D721Med (cell line): ENCODE measurements at regions not wholly inside any gene's neighbourhood (a gene's known extent, or its start where the extent isn't known, plus 50 kb on each side); places are given as distances from the start of the nearest gene placed in this dataset.

Experiments used
- DNase-seq: peaks from one replicate; pipeline ENCODE4 v3.0.0; 2011; ENCODE audit warnings: low spot score; ENCODE audit not compliant: insufficient read length
- FAIRE-seq: peaks from 2 replicates; lab custom pipeline; 2011; peaks lifted over from hg19 to GRCh38; lab: Jason Lieb, UNC
- CTCF ChIP-seq: IDR thresholded peaks from 2 replicates; pipeline ENCODE4 v1.5.1; 2012; ENCODE audit warnings: mild to moderate bottlenecking, control low read depth; ENCODE audit not compliant: insufficient read depth; ENCODE audit errors: missing control alignments

GRCh38 chr18:39403121-39403520, 1837.5 kb upstream of the CELF4 start:
- no peak for FAIRE-seq
- TF ChIP-seq CTCF = no peak
- DNase-seq = no peak

- DNase-seq (no peak), FAIRE-seq (no peak)
- no peak for TF ChIP-seq CTCF
These were observed 1834.1 kb upstream of the CELF4 start for GRCh38 chr18:39399662-39400061.

GRCh38 chr18:39396168-39396567, 1830.6 kb upstream of the CELF4 start:
- no peak for TF ChIP-seq CTCF
- DNase-seq = no peak
- no peak for FAIRE-seq

GRCh38 chr18:39389800-39390379, 1824.3 kb upstream of the CELF4 start:
- no peak for FAIRE-seq
- no peak for DNase-seq
- TF ChIP-seq CTCF = no peak

- no peak for FAIRE-seq
- no peak for DNase-seq
- no peak for TF ChIP-seq CTCF
These were observed 1815.3 kb upstream of the CELF4 start for GRCh38 chr18:39380866-39381265.

- FAIRE-seq (peak; percentile 80), DNase-seq (no peak)
- TF ChIP-seq CTCF = no peak
These were observed 1814.7 kb upstream of the CELF4 start for GRCh38 chr18:39380186-39380725.

GRCh38 chr18:39375066-39375465, 1809.5 kb upstream of the CELF4 start:
- FAIRE-seq (no peak), DNase-seq (no peak)
- TF ChIP-seq CTCF = no peak
